Esophagus squamous epithelium (tissue), 4 donors: ENCODE measurements at regions not wholly inside any gene's neighbourhood (a gene's known extent, or its start where the extent isn't known, plus 50 kb on each side); places are given as distances from the start of the nearest gene placed in this dataset.

Experiments used
- POLR2A ChIP-seq, 4 donors: fragments of 450-650 bp; IDR thresholded peaks; one replicate each; pipeline ENCODE4 v1.6.1; 2017; ENCODE audit warnings: antibody characterized with exemption in 4 of 4, mild to moderate bottlenecking in 4 of 4, moderate library complexity in 3 of 4
- TF ChIP-seq, protein P1 (sequence below), 6 experiments: fragments of 450-650 bp in 4 of 6; fragments of 200-600 bp in 2 of 6; sonication (generic) in 2 of 6; IDR thresholded peaks; one replicate each; pipeline ENCODE4 v1.5.1; 2016 to 2019; ENCODE audit warnings: antibody characterized with exemption in 6 of 6, mild to moderate bottlenecking in 4 of 6, moderate library complexity in 4 of 6

DNA sequence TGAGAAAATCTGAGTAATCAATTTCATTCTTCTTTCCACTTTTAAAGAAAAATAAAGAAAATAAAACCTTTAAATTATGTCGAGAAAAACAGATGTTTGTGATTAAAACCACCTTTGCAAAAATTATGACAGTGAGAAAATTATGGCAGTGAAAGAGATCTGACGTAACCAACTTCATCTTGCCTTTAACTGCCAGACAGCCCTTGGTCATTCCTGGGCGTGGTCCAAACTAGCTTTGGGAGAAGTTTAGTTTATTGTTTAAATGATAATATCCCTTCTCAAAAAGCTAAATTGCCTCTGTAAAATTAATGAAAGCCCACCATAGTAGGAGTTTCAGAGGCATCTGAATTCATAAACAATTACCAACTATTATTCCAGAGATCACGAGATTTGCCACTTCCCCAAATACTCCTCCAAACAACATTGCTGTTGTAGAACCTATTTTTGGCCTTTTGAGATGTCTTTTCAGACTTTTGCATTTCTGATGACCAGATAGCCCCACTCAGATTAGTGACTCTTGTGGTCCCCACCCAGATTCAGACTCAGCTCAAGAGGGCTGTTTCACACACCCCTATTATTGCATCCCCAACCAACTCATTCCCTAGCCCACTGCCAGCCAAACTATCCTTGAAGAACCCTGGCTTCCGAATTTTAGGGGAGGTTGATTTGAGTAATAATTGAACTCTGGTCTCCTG lies 664.4 kb upstream of the CBLB start:
- TF ChIP-seq, protein P1, sequence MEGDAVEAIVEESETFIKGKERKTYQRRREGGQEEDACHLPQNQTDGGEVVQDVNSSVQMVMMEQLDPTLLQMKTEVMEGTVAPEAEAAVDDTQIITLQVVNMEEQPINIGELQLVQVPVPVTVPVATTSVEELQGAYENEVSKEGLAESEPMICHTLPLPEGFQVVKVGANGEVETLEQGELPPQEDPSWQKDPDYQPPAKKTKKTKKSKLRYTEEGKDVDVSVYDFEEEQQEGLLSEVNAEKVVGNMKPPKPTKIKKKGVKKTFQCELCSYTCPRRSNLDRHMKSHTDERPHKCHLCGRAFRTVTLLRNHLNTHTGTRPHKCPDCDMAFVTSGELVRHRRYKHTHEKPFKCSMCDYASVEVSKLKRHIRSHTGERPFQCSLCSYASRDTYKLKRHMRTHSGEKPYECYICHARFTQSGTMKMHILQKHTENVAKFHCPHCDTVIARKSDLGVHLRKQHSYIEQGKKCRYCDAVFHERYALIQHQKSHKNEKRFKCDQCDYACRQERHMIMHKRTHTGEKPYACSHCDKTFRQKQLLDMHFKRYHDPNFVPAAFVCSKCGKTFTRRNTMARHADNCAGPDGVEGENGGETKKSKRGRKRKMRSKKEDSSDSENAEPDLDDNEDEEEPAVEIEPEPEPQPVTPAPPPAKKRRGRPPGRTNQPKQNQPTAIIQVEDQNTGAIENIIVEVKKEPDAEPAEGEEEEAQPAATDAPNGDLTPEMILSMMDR (IDR thresholded peaks at IDR 0.05): no peak
- no peak for TF ChIP-seq POLR2A (IDR thresholded peaks at IDR 0.05)
